KMS-11 (cell line): ENCODE measurements at regions not wholly inside any gene's neighbourhood (a gene's known extent, or its start where the extent isn't known, plus 50 kb on each side); places are given as distances from the start of the nearest gene placed in this dataset.

Source experiments
- H2AFZ ChIP-seq: fragments of 200-600 bp; sonication (generic); 2 replicates; pipeline ENCODE4 v1.6.1; 2016; ENCODE audit warnings: antibody characterized with exemption, mixed run types, low read depth
- H3K27ac ChIP-seq: fragments of 200-600 bp; sonication (generic); 2 replicates; pipeline ENCODE4 v1.6.1; 2016; ENCODE audit warnings: mild to moderate bottlenecking, mixed run types
- H3K27me3 ChIP-seq: fragments of 200-600 bp; sonication (generic); 2 replicates; pipeline ENCODE4 v1.6.1; 2017; ENCODE audit warnings: mild to moderate bottlenecking, low read depth, mixed run types, moderate library complexity; ENCODE audit not compliant: insufficient read depth
- H3K36me3 ChIP-seq: fragments of 200-600 bp; sonication (generic); 2 replicates; pipeline ENCODE4 v1.6.1; 2017; ENCODE audit warnings: mild to moderate bottlenecking, mixed run types; ENCODE audit not compliant: insufficient read depth
- H3K4me1 ChIP-seq: fragments of 200-600 bp; sonication (generic); 2 replicates; pipeline ENCODE4 v1.6.1; 2016; ENCODE audit warnings: mild to moderate bottlenecking, low read depth, mixed run types; ENCODE audit not compliant: poor library complexity, severe bottlenecking
- H3K4me2 ChIP-seq: fragments of 200-600 bp; sonication (generic); 2 replicates; pipeline ENCODE4 v1.7.0; 2016; ENCODE audit warnings: mild to moderate bottlenecking, mixed run types
- H3K4me3 ChIP-seq: fragments of 200-600 bp; sonication (generic); IDR thresholded peaks from 2 replicates; pipeline ENCODE4 v1.6.1; 2017; ENCODE audit warnings: low read depth, low read length, mixed read lengths; ENCODE audit not compliant: insufficient read depth
- H3K79me2 ChIP-seq: fragments of 200-600 bp; sonication (generic); 2 replicates; pipeline ENCODE4 v1.6.1; 2016; ENCODE audit warnings: low read depth, mixed run types; ENCODE audit not compliant: insufficient read depth
- H3K9ac ChIP-seq: fragments of 200-600 bp; sonication (generic); 2 replicates; pipeline ENCODE4 v1.6.1; 2016; ENCODE audit warnings: mild to moderate bottlenecking, mixed run types
- H4K20me1 ChIP-seq: fragments of 200-600 bp; sonication (generic); 2 replicates; pipeline ENCODE4 v1.6.1; 2016; ENCODE audit warnings: mild to moderate bottlenecking, mixed run types; ENCODE audit not compliant: insufficient read depth
- TF ChIP-seq, protein P1 (sequence below): fragments of 200-600 bp; sonication (generic); conservative IDR thresholded peaks from 2 replicates; pipeline ENCODE4 v1.6.1; 2017; ENCODE audit warnings: low read depth, mild to moderate bottlenecking, antibody characterized with exemption, low read length, moderate library complexity, mixed read lengths

DNA sequence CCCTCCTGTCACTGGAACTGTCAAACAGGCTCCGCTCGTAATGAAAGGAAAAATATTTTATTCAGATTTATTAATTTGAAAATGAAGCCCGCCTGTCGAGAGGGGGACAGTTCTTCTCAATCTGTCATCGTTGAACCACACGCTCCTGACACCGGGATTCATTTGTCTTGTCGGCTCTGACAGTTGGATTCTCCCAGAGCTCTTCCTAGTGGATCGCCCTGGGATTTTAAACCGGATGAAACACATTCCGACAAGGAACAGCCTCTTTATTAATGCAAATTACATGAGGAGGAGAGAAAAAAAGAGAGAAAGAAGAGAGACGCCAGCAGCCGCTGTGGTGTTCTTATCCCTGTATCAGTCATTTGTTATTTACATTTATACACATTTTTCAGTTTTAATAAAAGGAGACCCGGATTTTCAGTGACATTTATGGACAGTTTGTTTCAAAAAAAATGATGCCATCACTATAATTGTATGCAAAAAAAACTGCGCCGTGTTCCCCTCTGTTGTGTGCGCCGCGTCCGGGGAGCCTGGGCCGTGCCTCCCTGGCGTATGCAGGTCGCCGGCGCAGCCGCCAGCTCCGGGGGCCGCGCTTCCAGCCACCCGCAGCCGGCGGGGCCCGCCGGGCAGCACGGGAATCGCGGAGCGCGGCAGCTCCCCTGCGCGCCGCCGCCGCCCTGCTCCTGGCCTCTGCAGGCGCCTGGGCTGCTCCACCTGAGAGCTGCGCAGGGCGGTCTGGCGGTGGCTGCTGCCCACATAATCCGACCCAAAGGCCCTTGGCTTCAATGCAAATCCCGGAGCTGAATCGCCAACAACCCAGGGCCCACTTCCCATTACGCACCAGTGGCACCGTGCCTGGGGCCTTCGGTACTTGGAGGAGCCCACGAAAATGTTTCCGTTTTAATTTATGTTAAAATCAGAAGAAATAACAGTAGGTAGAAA is 237.9 kb upstream of the PBX1 start:
- H3K27ac ChIP-seq, result no peak overlapping the region
- H3K27me3 ChIP-seq, result no peaks in the 10 kb centered on the region
- no peak overlapping the region for H3K9ac ChIP-seq
- no peak overlapping the region for H3K4me3 ChIP-seq
- H2AFZ ChIP-seq, result no peak overlapping the region
- no peaks in the 10 kb centered on the region for H3K4me1 ChIP-seq
- TF ChIP-seq, protein P1, sequence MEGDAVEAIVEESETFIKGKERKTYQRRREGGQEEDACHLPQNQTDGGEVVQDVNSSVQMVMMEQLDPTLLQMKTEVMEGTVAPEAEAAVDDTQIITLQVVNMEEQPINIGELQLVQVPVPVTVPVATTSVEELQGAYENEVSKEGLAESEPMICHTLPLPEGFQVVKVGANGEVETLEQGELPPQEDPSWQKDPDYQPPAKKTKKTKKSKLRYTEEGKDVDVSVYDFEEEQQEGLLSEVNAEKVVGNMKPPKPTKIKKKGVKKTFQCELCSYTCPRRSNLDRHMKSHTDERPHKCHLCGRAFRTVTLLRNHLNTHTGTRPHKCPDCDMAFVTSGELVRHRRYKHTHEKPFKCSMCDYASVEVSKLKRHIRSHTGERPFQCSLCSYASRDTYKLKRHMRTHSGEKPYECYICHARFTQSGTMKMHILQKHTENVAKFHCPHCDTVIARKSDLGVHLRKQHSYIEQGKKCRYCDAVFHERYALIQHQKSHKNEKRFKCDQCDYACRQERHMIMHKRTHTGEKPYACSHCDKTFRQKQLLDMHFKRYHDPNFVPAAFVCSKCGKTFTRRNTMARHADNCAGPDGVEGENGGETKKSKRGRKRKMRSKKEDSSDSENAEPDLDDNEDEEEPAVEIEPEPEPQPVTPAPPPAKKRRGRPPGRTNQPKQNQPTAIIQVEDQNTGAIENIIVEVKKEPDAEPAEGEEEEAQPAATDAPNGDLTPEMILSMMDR, result no peak
- H3K4me2 ChIP-seq, result no peak overlapping the region
- no peaks in the 10 kb centered on the region for H3K79me2 ChIP-seq
- no peaks in the 10 kb centered on the region for H4K20me1 ChIP-seq
- no peaks in the 10 kb centered on the region for H3K36me3 ChIP-seq

GRCh38 chr1:164325786-164326185 is 233.2 kb upstream of the PBX1 start:
- H3K4me2 ChIP-seq, result no peak overlapping the region
- no peaks in the 10 kb centered on the region for H3K4me1 ChIP-seq
- H2AFZ ChIP-seq, result no peak overlapping the region
- H3K9ac ChIP-seq, result no peak overlapping the region
- TF ChIP-seq, protein P1, result no peak
- no peaks in the 10 kb centered on the region for H4K20me1 ChIP-seq
- H3K4me3 ChIP-seq, result no peak overlapping the region
- no peaks in the 10 kb centered on the region for H3K36me3 ChIP-seq
- H3K27ac ChIP-seq, result no peak overlapping the region
- no peaks in the 10 kb centered on the region for H3K27me3 ChIP-seq
- H3K79me2 ChIP-seq, result no peaks in the 10 kb centered on the region

GRCh38 chr1:164333387-164333786 is 225.6 kb upstream of the PBX1 start:
- H3K4me2 ChIP-seq, result no peak overlapping the region
- H4K20me1 ChIP-seq, result no peaks in the 10 kb centered on the region
- H3K36me3 ChIP-seq, result no peaks in the 10 kb centered on the region
- H3K4me3 ChIP-seq, result no peak overlapping the region
- H3K4me1 ChIP-seq, result no peaks in the 10 kb centered on the region
- no peak overlapping the region for H3K27ac ChIP-seq
- no peak overlapping the region for H3K9ac ChIP-seq
- H3K27me3 ChIP-seq, result no peaks in the 10 kb centered on the region
- no peak overlapping the region for H2AFZ ChIP-seq
- TF ChIP-seq, protein P1, result no peak
- H3K79me2 ChIP-seq, result no peaks in the 10 kb centered on the region

- Histone ChIP-seq H3K79me2 (no peaks in the 10 kb centered on the region), H3K4me2 (no peak overlapping the region), H3K27ac (no peak overlapping the region), H2AFZ (no peak overlapping the region), H3K4me3 (no peak overlapping the region), H3K36me3 (no peaks in the 10 kb centered on the region), H3K27me3 (no peaks in the 10 kb centered on the region), H3K9ac (no peak overlapping the region), H4K20me1 (no peaks in the 10 kb centered on the region), H3K4me1 (no peaks in the 10 kb centered on the region)
- TF ChIP-seq, protein P1, result no peak
These were observed 221.6 kb upstream of the PBX1 start for GRCh38 chr1:164337394-164337793.
